Keratinocyte (primary cell): ENCODE measurements at regions not wholly inside any gene's neighbourhood (a gene's known extent, or its start where the extent isn't known, plus 50 kb on each side); places are given as distances from the start of the nearest gene placed in this dataset.

Source experiments
- DNase-seq: peaks from one replicate; pipeline ENCODE4 v3.0.0-alpha.2; 2011; ENCODE audit warnings: low read depth, missing footprints, low spot score
- FAIRE-seq: peaks from 2 replicates; lab custom pipeline; 2011; peaks lifted over from hg19 to GRCh38; lab: Jason Lieb, UNC
- H2AFZ ChIP-seq: 2 replicates; pipeline ENCODE4 v1.6.0; 2012; ENCODE audit warnings: low read length, control low read depth, inconsistent platforms; ENCODE audit not compliant: control insufficient read depth
- H3K27ac ChIP-seq: 2 replicates; pipeline ENCODE4 v1.5.1; 2011; ENCODE audit warnings: low read length; ENCODE audit not compliant: control insufficient read depth, insufficient read depth
- H3K27me3 ChIP-seq: 3 replicates; pipeline ENCODE4 v1.6.0; 2011; ENCODE audit warnings: low read length; ENCODE audit not compliant: control insufficient read depth, insufficient read depth; ENCODE audit errors: extremely low read depth
- H3K36me3 ChIP-seq, 2 experiments: 2 replicates in 1 of 2; 3 replicates in 1 of 2; pipeline ENCODE4 v1.5.1; 2011; ENCODE audit warnings: low read length in 2 of 2, mild to moderate bottlenecking in 1 of 2; ENCODE audit not compliant: control insufficient read depth in 2 of 2, insufficient read depth in 2 of 2; ENCODE audit errors: extremely low read depth in 1 of 2
- H3K4me1 ChIP-seq: 3 replicates; pipeline ENCODE4 v1.5.1; 2011; ENCODE audit warnings: low read length; ENCODE audit not compliant: control insufficient read depth, insufficient read depth; ENCODE audit errors: extremely low read depth
- H3K4me2 ChIP-seq: 3 replicates; pipeline ENCODE4 v1.6.0; 2011; ENCODE audit warnings: low read depth, low read length; ENCODE audit not compliant: control insufficient read depth, insufficient read depth; ENCODE audit errors: extremely low read depth
- H3K4me3 ChIP-seq, 3 experiments: fragments of 200-600 bp in 1 of 3; sonication (generic) in 1 of 3; 2 replicates in 2 of 3; 3 replicates in 1 of 3; pipeline ENCODE4 v1.5.1; 2011 to 2016; ENCODE audit warnings: low read length in 3 of 3, mild to moderate bottlenecking in 3 of 3, control low read depth in 2 of 3, inconsistent platforms in 1 of 3, low read depth in 1 of 3, mixed read lengths in 1 of 3, mixed run types in 1 of 3, moderate library complexity in 1 of 3; ENCODE audit not compliant: control insufficient read depth in 2 of 3, insufficient read depth in 2 of 3; ENCODE audit errors: extremely low read depth in 1 of 3
- H3K79me2 ChIP-seq: 2 replicates; pipeline ENCODE4 v1.6.0; 2012; ENCODE audit warnings: low read length; ENCODE audit not compliant: control insufficient read depth, insufficient read depth
- H3K9ac ChIP-seq: 3 replicates; pipeline ENCODE4 v1.6.0; 2011; ENCODE audit warnings: low read length; ENCODE audit not compliant: control insufficient read depth, insufficient read depth; ENCODE audit errors: extremely low read depth
- H3K9me1 ChIP-seq: 3 replicates; pipeline ENCODE4 v1.6.0; 2011; ENCODE audit warnings: low read length; ENCODE audit not compliant: control insufficient read depth, insufficient read depth; ENCODE audit errors: extremely low read depth
- H3K9me3 ChIP-seq: 2 replicates; pipeline ENCODE4 v1.5.1; 2012; ENCODE audit warnings: low read depth, low read length; ENCODE audit not compliant: control insufficient read depth
- H4K20me1 ChIP-seq: 3 replicates; pipeline ENCODE4 v1.6.0; 2011; ENCODE audit warnings: low read length; ENCODE audit not compliant: control insufficient read depth, insufficient read depth; ENCODE audit errors: extremely low read depth
- EZH2 ChIP-seq: IDR thresholded peaks from one replicate; pipeline ENCODE4 v1.6.1; 2012; ENCODE audit warnings: inconsistent platforms, mild to moderate bottlenecking, low read length, moderate library complexity
- dilution Hi-C: fragments of 300-500 bp; cut with MboI; formaldehyde crosslinking; loops from one replicate; pipeline ENCODE4 v1.7.0; 2020; ENCODE audit warnings: low sequenced_read_pairs; ENCODE audit not compliant: extremely low pct_ligation_motif_present
- TF ChIP-seq, protein P1 (sequence below), 3 experiments: IDR thresholded peaks in 1 of 3; conservative IDR thresholded peaks in 1 of 3; optimal IDR thresholded peaks in 1 of 3; 2 replicates in 2 of 3; 3 replicates in 1 of 3; pipeline versions ENCODE3 to v1.5.1; 2011; ENCODE audit warnings: low read length in 3 of 3, mild to moderate bottlenecking in 3 of 3, moderate library complexity in 2 of 3, control low read depth in 1 of 3, inconsistent platforms in 1 of 3; ENCODE audit not compliant: insufficient read depth in 2 of 3; ENCODE audit errors: extremely low read depth in 1 of 3

- Histone ChIP-seq H3K27ac (no peak overlapping the region), H3K9me1 (no peaks in the 10 kb centered on the region), H3K79me2 (no peaks in the 10 kb centered on the region), H3K9ac (no peak overlapping the region), H3K36me3 (no peaks in the 10 kb centered on the region), H4K20me1 (no peaks in the 10 kb centered on the region), H3K9me3 (no peaks in the 10 kb centered on the region), H3K4me3 (no peak overlapping the region), H3K27me3 (no peaks in the 10 kb centered on the region), H3K4me1 (no peaks in the 10 kb centered on the region), H2AFZ (no peak overlapping the region), H3K4me2 (no peak overlapping the region)
- dilution Hi-C loops: no loop called here
- no peak for FAIRE-seq
- DNase-seq: no peak
- TF ChIP-seq, protein P1, sequence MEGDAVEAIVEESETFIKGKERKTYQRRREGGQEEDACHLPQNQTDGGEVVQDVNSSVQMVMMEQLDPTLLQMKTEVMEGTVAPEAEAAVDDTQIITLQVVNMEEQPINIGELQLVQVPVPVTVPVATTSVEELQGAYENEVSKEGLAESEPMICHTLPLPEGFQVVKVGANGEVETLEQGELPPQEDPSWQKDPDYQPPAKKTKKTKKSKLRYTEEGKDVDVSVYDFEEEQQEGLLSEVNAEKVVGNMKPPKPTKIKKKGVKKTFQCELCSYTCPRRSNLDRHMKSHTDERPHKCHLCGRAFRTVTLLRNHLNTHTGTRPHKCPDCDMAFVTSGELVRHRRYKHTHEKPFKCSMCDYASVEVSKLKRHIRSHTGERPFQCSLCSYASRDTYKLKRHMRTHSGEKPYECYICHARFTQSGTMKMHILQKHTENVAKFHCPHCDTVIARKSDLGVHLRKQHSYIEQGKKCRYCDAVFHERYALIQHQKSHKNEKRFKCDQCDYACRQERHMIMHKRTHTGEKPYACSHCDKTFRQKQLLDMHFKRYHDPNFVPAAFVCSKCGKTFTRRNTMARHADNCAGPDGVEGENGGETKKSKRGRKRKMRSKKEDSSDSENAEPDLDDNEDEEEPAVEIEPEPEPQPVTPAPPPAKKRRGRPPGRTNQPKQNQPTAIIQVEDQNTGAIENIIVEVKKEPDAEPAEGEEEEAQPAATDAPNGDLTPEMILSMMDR (optimal IDR thresholded peaks at IDR 0.05 in 1 of 3, IDR thresholded peaks at IDR 0.05 in 1 of 3, conservative IDR thresholded peaks at IDR 0.05 in 1 of 3; ENCODE audit: extremely low read depth in 1 of 3, insufficient read depth in 2 of 3, low read length in 3 of 3): no peak
- no peak for TF ChIP-seq EZH2
Measured at GRCh38 chr7:152492952-152493351, 57.1 kb upstream of the KMT2C start.

GRCh38 chr7:152489044-152489443, 53.2 kb upstream of the KMT2C start:
- DNase-seq (no peak), FAIRE-seq (no peak)
- Histone ChIP-seq H3K27ac (no peak overlapping the region), H3K9me3 (no peaks in the 10 kb centered on the region), H2AFZ (no peak overlapping the region), H3K27me3 (no peaks in the 10 kb centered on the region), H4K20me1 (no peaks in the 10 kb centered on the region), H3K4me2 (no peak overlapping the region), H3K9ac (no peak overlapping the region), H3K4me1 (no peaks in the 10 kb centered on the region), H3K79me2 (no peaks in the 10 kb centered on the region), H3K36me3 (no peaks in the 10 kb centered on the region), H3K9me1 (no peaks in the 10 kb centered on the region), H3K4me3 (no peak overlapping the region)
- TF ChIP-seq, protein P1 (optimal IDR thresholded peaks at IDR 0.05 in 1 of 3, IDR thresholded peaks at IDR 0.05 in 1 of 3, conservative IDR thresholded peaks at IDR 0.05 in 1 of 3; ENCODE audit: extremely low read depth in 1 of 3, insufficient read depth in 2 of 3, low read length in 3 of 3): no peak
- TF ChIP-seq EZH2: no peak
- dilution Hi-C loops: no loop called here
